ENCODE measurements at regions not wholly inside any gene's neighbourhood (a gene's known extent, or its start where the extent isn't known, plus 50 kb on each side); places are given as distances from the start of the nearest gene placed in this dataset.

DNA sequence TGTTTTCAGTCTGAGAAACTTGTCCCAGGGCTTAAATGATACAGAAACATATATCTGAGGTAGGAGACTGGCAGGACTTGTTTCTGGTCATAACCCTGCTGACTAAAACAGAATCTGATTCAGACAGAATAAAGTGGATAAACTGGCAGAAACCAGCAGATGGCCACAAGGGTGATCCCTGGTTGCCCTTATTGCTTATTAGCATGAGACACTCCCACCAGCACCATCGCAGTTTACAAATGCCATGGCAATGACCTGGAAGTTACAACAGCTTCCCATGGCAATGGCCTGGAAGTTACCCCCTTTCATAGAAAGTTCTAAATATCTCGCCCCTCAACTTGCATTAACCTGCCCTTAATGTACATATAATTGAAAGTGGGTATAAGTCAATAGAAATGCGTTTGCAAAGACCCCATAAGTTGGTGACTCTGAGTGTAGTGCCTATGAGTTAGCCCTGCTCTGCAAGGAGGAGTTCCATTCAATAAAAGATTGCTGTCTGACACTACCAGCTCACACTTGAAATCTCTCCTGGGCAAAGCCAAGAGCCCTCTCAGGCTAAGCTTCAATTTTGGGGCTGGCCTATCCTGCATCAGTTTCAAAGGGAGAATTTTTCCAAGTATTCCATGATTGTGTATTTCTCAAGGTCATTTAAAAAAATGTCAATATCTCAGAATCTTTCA, 52.9 kb upstream of the PAGE5 start:
- Histone ChIP-seq H3K4me3 (ENCODE audit: low read length in 3 of 3) (no peak overlapping the region), H3K27ac (ENCODE audit: low read depth in 2 of 2, low read length in 2 of 2) (no peak overlapping the region), H3K9me3 (ENCODE audit: control insufficient read depth in 2 of 3, insufficient read depth in 1 of 3, low read length in 3 of 3) (no peaks in the 10 kb centered on the region), H3K27me3 (ENCODE audit: control insufficient read depth, insufficient read depth, low read length) (no peaks in the 10 kb centered on the region), H3K36me3 (ENCODE audit: control insufficient read depth in 2 of 3, insufficient read depth in 3 of 3, low read length in 3 of 3) (no peaks in the 10 kb centered on the region), H3K9ac (ENCODE audit: low read length in 3 of 3) (no peak overlapping the region), H3K4me1 (ENCODE audit: control insufficient read depth in 2 of 3, insufficient read depth in 2 of 3, low read depth in 1 of 3, low read length in 3 of 3) (no peaks in the 10 kb centered on the region)
- FAIRE-seq (no peak), DNase-seq (no peak)
- TF ChIP-seq CTCF (IDR thresholded peaks at IDR 0.05; ENCODE audit: borderline replicate concordance, extremely low read depth, insufficient read depth) = no peak
- intact Hi-C loops (cut with DNase I) = no loop called here

GRCh38 chrX:55167901-55168300, 52.2 kb upstream of the PAGE5 start:
- Histone ChIP-seq H3K4me3 (ENCODE audit: low read length in 3 of 3) (no peak overlapping the region), H3K9me3 (ENCODE audit: control insufficient read depth in 2 of 3, insufficient read depth in 1 of 3, low read length in 3 of 3) (no peaks in the 10 kb centered on the region), H3K36me3 (ENCODE audit: control insufficient read depth in 2 of 3, insufficient read depth in 3 of 3, low read length in 3 of 3) (no peaks in the 10 kb centered on the region), H3K27me3 (ENCODE audit: control insufficient read depth, insufficient read depth, low read length) (no peaks in the 10 kb centered on the region), H3K9ac (ENCODE audit: low read length in 3 of 3) (no peak overlapping the region), H3K27ac (ENCODE audit: low read depth in 2 of 2, low read length in 2 of 2) (no peak overlapping the region), H3K4me1 (ENCODE audit: control insufficient read depth in 2 of 3, insufficient read depth in 2 of 3, low read depth in 1 of 3, low read length in 3 of 3) (no peaks in the 10 kb centered on the region)
- intact Hi-C loops (cut with DNase I) = no loop called here
- FAIRE-seq (no peak), DNase-seq (no peak)
- no peak for TF ChIP-seq CTCF (IDR thresholded peaks at IDR 0.05; ENCODE audit: borderline replicate concordance, extremely low read depth, insufficient read depth)

GRCh38 chrX:55169782-55170181, 50.4 kb upstream of the PAGE5 start:
- DNase-seq (no peak), FAIRE-seq (no peak)
- H3K9me3 ChIP-seq (ENCODE audit: control insufficient read depth in 2 of 3, insufficient read depth in 1 of 3, low read length in 3 of 3) = no peaks in the 10 kb centered on the region
- H3K4me3 ChIP-seq (ENCODE audit: low read length in 3 of 3) = no peak overlapping the region
- H3K36me3 ChIP-seq (ENCODE audit: control insufficient read depth in 2 of 3, insufficient read depth in 3 of 3, low read length in 3 of 3) = no peaks in the 10 kb centered on the region
- no peaks in the 10 kb centered on the region for H3K4me1 ChIP-seq (ENCODE audit: control insufficient read depth in 2 of 3, insufficient read depth in 2 of 3, low read depth in 1 of 3, low read length in 3 of 3)
- H3K9ac ChIP-seq (ENCODE audit: low read length in 3 of 3) = no peak overlapping the region
- no peak for TF ChIP-seq CTCF (IDR thresholded peaks at IDR 0.05; ENCODE audit: borderline replicate concordance, extremely low read depth, insufficient read depth)
- H3K27me3 ChIP-seq (ENCODE audit: control insufficient read depth, insufficient read depth, low read length) = no peaks in the 10 kb centered on the region
- H3K27ac ChIP-seq (ENCODE audit: low read depth in 2 of 2, low read length in 2 of 2) = no peak overlapping the region
- intact Hi-C loops (cut with DNase I) = no loop called here
